ENCODE measurements at regions not wholly inside any gene's neighbourhood (a gene's known extent, or its start where the extent isn't known, plus 50 kb on each side); places are given as distances from the start of the nearest gene placed in this dataset.

- no peak overlapping the region for H2AFZ ChIP-seq
- no peaks in the 10 kb centered on the region for H3F3A ChIP-seq (replicated peaks; ENCODE audit: low read depth)
- H4K20me1 ChIP-seq (replicated peaks; ENCODE audit: insufficient read depth), result no peaks in the 10 kb centered on the region
- no peaks in the 10 kb centered on the region for H3K27me3 ChIP-seq (ENCODE audit: insufficient read depth)
- Mint-ChIP-seq H3K4me1 (peaks cover 25% of the 10 kb centered on the region), H3K9me3 (no peaks in the 10 kb centered on the region), H3K36me3 (ENCODE audit: low read depth) (no peaks in the 10 kb centered on the region), H3K4me3 (no peak overlapping the region), H3K27ac (no peak overlapping the region), H3K27me3 (ENCODE audit: insufficient read depth, low read depth, poor library complexity) (peaks cover 21% of the 10 kb centered on the region)
- no peaks in the 10 kb centered on the region for H3K79me2 ChIP-seq (replicated peaks; ENCODE audit: insufficient read depth)
- H3K36me3 ChIP-seq (ENCODE audit: insufficient read depth), result no peaks in the 10 kb centered on the region
- no peaks in the 10 kb centered on the region for H3K9me2 ChIP-seq (ENCODE audit: insufficient read depth)
- no peak for DNase-seq (ENCODE audit: low spot score)
- H3K4me3 ChIP-seq, result no peak overlapping the region
- H3K27ac ChIP-seq (ENCODE audit: low read depth), result no peak overlapping the region
- H3K4me2 ChIP-seq, result no peak overlapping the region
- no peak for ATAC-seq
- H3K4me1 ChIP-seq (ENCODE audit: insufficient read depth), result no peaks in the 10 kb centered on the region
- TF ChIP-seq JUNB (IDR thresholded peaks at IDR 0.05; ENCODE audit: unreplicated experiment) (no peak), ZNF331 (CRISPR knock-in tag; IDR thresholded peaks at IDR 0.05; ENCODE audit: low read depth) (no peak), STAT1 (IDR thresholded peaks at IDR 0.05; ENCODE audit: unreplicated experiment) (no peak), POLR2AphosphoS5 (IDR thresholded peaks at IDR 0.05; ENCODE audit: low read depth) (no peak), ETS1 (IDR thresholded peaks at IDR 0.05) (no peak), EZH2phosphoT487 (IDR thresholded peaks at IDR 0.05; ENCODE audit: unreplicated experiment) (no peak), EZH2 (IDR thresholded peaks at IDR 0.05; ENCODE audit: low read depth, unreplicated experiment) (no peak), ZNF114 (CRISPR knock-in tag; IDR thresholded peaks at IDR 0.05) (no peak), CREB1 (CRISPR knock-in tag; IDR thresholded peaks at IDR 0.05; ENCODE audit: low read depth) (no peak), CTCF (conservative IDR thresholded peaks at IDR 0.05; ENCODE audit: low read depth in 2 of 2) (no peak), NANOG (IDR thresholded peaks at IDR 0.05; ENCODE audit: borderline replicate concordance) (no peak)
- TF ChIP-seq, protein P1, sequence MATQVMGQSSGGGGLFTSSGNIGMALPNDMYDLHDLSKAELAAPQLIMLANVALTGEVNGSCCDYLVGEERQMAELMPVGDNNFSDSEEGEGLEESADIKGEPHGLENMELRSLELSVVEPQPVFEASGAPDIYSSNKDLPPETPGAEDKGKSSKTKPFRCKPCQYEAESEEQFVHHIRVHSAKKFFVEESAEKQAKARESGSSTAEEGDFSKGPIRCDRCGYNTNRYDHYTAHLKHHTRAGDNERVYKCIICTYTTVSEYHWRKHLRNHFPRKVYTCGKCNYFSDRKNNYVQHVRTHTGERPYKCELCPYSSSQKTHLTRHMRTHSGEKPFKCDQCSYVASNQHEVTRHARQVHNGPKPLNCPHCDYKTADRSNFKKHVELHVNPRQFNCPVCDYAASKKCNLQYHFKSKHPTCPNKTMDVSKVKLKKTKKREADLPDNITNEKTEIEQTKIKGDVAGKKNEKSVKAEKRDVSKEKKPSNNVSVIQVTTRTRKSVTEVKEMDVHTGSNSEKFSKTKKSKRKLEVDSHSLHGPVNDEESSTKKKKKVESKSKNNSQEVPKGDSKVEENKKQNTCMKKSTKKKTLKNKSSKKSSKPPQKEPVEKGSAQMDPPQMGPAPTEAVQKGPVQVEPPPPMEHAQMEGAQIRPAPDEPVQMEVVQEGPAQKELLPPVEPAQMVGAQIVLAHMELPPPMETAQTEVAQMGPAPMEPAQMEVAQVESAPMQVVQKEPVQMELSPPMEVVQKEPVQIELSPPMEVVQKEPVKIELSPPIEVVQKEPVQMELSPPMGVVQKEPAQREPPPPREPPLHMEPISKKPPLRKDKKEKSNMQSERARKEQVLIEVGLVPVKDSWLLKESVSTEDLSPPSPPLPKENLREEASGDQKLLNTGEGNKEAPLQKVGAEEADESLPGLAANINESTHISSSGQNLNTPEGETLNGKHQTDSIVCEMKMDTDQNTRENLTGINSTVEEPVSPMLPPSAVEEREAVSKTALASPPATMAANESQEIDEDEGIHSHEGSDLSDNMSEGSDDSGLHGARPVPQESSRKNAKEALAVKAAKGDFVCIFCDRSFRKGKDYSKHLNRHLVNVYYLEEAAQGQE (IDR thresholded peaks at IDR 0.05; ENCODE audit: unreplicated experiment), result no peak
- TF ChIP-seq, protein P2, sequence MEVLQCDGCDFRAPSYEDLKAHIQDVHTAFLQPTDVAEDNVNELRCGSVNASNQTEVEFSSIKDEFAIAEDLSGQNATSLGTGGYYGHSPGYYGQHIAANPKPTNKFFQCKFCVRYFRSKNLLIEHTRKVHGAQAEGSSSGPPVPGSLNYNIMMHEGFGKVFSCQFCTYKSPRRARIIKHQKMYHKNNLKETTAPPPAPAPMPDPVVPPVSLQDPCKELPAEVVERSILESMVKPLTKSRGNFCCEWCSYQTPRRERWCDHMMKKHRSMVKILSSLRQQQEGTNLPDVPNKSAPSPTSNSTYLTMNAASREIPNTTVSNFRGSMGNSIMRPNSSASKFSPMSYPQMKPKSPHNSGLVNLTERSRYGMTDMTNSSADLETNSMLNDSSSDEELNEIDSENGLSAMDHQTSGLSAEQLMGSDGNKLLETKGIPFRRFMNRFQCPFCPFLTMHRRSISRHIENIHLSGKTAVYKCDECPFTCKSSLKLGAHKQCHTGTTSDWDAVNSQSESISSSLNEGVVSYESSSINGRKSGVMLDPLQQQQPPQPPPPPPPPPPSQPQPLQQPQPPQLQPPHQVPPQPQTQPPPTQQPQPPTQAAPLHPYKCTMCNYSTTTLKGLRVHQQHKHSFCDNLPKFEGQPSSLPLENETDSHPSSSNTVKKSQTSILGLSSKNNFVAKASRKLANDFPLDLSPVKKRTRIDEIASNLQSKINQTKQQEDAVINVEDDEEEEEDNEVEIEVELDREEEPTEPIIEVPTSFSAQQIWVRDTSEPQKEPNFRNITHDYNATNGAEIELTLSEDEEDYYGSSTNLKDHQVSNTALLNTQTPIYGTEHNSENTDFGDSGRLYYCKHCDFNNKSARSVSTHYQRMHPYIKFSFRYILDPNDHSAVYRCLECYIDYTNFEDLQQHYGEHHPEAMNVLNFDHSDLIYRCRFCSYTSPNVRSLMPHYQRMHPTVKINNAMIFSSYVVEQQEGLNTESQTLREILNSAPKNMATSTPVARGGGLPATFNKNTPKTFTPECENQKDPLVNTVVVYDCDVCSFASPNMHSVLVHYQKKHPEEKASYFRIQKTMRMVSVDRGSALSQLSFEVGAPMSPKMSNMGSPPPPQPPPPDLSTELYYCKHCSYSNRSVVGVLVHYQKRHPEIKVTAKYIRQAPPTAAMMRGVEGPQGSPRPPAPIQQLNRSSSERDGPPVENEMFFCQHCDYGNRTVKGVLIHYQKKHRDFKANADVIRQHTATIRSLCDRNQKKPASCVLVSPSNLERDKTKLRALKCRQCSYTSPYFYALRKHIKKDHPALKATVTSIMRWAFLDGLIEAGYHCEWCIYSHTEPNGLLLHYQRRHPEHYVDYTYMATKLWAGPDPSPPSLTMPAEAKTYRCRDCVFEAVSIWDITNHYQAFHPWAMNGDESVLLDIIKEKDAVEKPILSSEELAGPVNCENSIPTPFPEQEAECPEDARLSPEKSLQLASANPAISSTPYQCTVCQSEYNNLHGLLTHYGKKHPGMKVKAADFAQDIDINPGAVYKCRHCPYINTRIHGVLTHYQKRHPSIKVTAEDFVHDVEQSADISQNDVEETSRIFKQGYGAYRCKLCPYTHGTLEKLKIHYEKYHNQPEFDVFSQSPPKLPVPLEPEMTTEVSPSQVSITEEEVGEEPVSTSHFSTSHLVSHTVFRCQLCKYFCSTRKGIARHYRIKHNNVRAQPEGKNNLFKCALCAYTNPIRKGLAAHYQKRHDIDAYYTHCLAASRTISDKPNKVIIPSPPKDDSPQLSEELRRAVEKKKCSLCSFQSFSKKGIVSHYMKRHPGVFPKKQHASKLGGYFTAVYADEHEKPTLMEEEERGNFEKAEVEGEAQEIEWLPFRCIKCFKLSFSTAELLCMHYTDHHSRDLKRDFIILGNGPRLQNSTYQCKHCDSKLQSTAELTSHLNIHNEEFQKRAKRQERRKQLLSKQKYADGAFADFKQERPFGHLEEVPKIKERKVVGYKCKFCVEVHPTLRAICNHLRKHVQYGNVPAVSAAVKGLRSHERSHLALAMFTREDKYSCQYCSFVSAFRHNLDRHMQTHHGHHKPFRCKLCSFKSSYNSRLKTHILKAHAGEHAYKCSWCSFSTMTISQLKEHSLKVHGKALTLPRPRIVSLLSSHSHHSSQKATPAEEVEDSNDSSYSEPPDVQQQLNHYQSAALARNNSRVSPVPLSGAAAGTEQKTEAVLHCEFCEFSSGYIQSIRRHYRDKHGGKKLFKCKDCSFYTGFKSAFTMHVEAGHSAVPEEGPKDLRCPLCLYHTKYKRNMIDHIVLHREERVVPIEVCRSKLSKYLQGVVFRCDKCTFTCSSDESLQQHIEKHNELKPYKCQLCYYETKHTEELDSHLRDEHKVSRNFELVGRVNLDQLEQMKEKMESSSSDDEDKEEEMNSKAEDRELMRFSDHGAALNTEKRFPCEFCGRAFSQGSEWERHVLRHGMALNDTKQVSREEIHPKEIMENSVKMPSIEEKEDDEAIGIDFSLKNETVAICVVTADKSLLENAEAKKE (CRISPR knock-in tag; IDR thresholded peaks at IDR 0.05), result no peak
Measured at GRCh38 chr6:169935348-169935718, 183.9 kb downstream of the ERMARD start.

Measured in GM23338 (cell line).